HG02610 (cell line): ENCODE measurements at regions not wholly inside any gene's neighbourhood (a gene's known extent, or its start where the extent isn't known, plus 50 kb on each side); places are given as distances from the start of the nearest gene placed in this dataset.

Experiments
- ATAC-seq: cut with Tn5 transposase; IDR thresholded peaks from one replicate; pipeline ENCODE4 v1.9.1; 2021; ENCODE audit warnings: mild to moderate bottlenecking, moderate library complexity; ENCODE audit not compliant: unreplicated experiment

GRCh38 chr1:82284213-82284612 lies 483.5 kb downstream of the ADGRL2 start:
- ATAC-seq = no peak

- ATAC-seq = peak; percentile 77
Measured at GRCh38 chr1:82279241-82279640, 478.5 kb downstream of the ADGRL2 start.

GRCh38 chr1:82273816-82274215 lies 473.1 kb downstream of the ADGRL2 start:
- no peak for ATAC-seq

GRCh38 chr1:82269431-82269830 lies 468.7 kb downstream of the ADGRL2 start:
- no peak for ATAC-seq

- no peak for ATAC-seq
Measured at GRCh38 chr1:82268826-82269225, 468.1 kb downstream of the ADGRL2 start.

- ATAC-seq = no peak
Measured at GRCh38 chr1:82266351-82266750, 465.6 kb downstream of the ADGRL2 start.

- ATAC-seq = no peak
Measured at GRCh38 chr1:82265436-82265835, 464.7 kb downstream of the ADGRL2 start.

- peak; percentile 74 for ATAC-seq
Measured at GRCh38 chr1:82264802-82265201, 464.1 kb downstream of the ADGRL2 start.

- no peak for ATAC-seq
Measured at GRCh38 chr1:82263396-82263795, 462.7 kb downstream of the ADGRL2 start.

- no peak for ATAC-seq
Measured at GRCh38 chr1:82260666-82261065, 459.9 kb downstream of the ADGRL2 start.

GRCh38 chr1:82260051-82260450 lies 459.3 kb downstream of the ADGRL2 start:
- ATAC-seq = no peak

- no peak for ATAC-seq
Measured at GRCh38 chr1:82258887-82259286, 458.2 kb downstream of the ADGRL2 start.

GRCh38 chr1:82246050-82246449 lies 445.3 kb downstream of the ADGRL2 start:
- no peak for ATAC-seq

GRCh38 chr1:82245345-82246014 lies 444.7 kb downstream of the ADGRL2 start:
- ATAC-seq = no peak

- no peak for ATAC-seq
Measured at GRCh38 chr1:82240571-82240970, 439.8 kb downstream of the ADGRL2 start.

GRCh38 chr1:82230667-82231066 lies 429.9 kb downstream of the ADGRL2 start:
- no peak for ATAC-seq

- ATAC-seq = no peak
Measured at GRCh38 chr1:82227306-82228095, 426.8 kb downstream of the ADGRL2 start.

GRCh38 chr1:82226186-82226505 lies 425.4 kb downstream of the ADGRL2 start:
- ATAC-seq = peak; percentile 49

- ATAC-seq = peak; percentile 83
Measured at GRCh38 chr1:82225421-82226185, 424.9 kb downstream of the ADGRL2 start.

- ATAC-seq = no peak
Measured at GRCh38 chr1:82223091-82223490, 422.4 kb downstream of the ADGRL2 start.

GRCh38 chr1:82221721-82222120 lies 421.0 kb downstream of the ADGRL2 start:
- no peak for ATAC-seq

- no peak for ATAC-seq
Measured at GRCh38 chr1:82220754-82221153, 420.0 kb downstream of the ADGRL2 start.
